GM20000 (cell line): ENCODE measurements at regions not wholly inside any gene's neighbourhood (a gene's known extent, or its start where the extent isn't known, plus 50 kb on each side); places are given as distances from the start of the nearest gene placed in this dataset.
"Not testable (repeated sequence)": the region's sequence is repeated elsewhere in the genome, so short reads cannot be mapped to it uniquely, and the experiment has no call there.

Experiments used
- DNase-seq: peaks from one replicate; pipeline ENCODE4 v3.0.0; 2012; ENCODE audit warnings: low spot score
- CTCF ChIP-seq: IDR thresholded peaks from 2 replicates; pipeline ENCODE4 v1.5.1; 2012; ENCODE audit warnings: mild to moderate bottlenecking, control low read depth; ENCODE audit errors: extremely low read depth, missing control alignments

- no peak for DNase-seq
- TF ChIP-seq CTCF: no peak
These were observed 109.8 kb downstream of the GOSR1 start for GRCh38 chr17:30586818-30587595.

GRCh38 chr17:30584810-30585209 lies 107.6 kb downstream of the GOSR1 start:
- TF ChIP-seq CTCF: no peak
- DNase-seq: no peak

GRCh38 chr17:30580916-30581315 lies 103.7 kb downstream of the GOSR1 start:
- DNase-seq: no peak
- TF ChIP-seq CTCF: no peak

- TF ChIP-seq CTCF: no peak
- DNase-seq: no peak
These were observed 102.6 kb downstream of the GOSR1 start for GRCh38 chr17:30579610-30580315.

- not testable (repeated sequence) for DNase-seq
These were observed 101.0 kb downstream of the GOSR1 start for GRCh38 chr17:30578015-30578717.
